ENCODE measurements at regions not wholly inside any gene's neighbourhood (a gene's known extent, or its start where the extent isn't known, plus 50 kb on each side); places are given as distances from the start of the nearest gene placed in this dataset.

DNA sequence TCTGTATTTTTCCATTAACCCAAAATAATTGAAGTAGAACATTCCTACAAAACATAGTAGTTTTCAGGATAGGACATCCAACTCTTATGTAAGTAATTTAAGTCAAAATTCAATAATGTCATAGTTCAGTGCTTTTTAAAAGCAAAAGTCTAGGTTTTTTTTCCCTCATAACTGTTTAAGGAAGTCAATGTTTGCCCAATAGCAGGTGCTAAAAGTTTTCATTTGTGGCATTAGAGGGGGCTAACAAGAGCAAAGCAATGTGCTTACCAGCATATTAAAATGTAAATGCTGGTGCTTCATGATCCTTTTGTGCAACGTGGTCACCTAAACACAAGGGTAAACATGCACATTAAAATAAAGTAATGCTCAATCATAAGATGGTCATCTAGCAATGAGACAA is 155.2 kb upstream of the PPP1R2C start:
- no peak for TF ChIP-seq ZNF565 (CRISPR knock-in tag; conservative IDR thresholded peaks at IDR 0.05; ENCODE audit: low read depth)
- TF ChIP-seq ZC3H10 (CRISPR knock-in tag; IDR thresholded peaks at IDR 0.05): no peak
- no peak for TF ChIP-seq PATZ1 (CRISPR knock-in tag; IDR thresholded peaks at IDR 0.05; ENCODE audit: borderline replicate concordance)
- no peak for TF ChIP-seq RARB (CRISPR knock-in tag; IDR thresholded peaks at IDR 0.05)
- TF ChIP-seq ARNTL (CRISPR knock-in tag; IDR thresholded peaks at IDR 0.05; ENCODE audit: borderline replicate concordance, low read depth): no peak
- TF ChIP-seq, protein P1, sequence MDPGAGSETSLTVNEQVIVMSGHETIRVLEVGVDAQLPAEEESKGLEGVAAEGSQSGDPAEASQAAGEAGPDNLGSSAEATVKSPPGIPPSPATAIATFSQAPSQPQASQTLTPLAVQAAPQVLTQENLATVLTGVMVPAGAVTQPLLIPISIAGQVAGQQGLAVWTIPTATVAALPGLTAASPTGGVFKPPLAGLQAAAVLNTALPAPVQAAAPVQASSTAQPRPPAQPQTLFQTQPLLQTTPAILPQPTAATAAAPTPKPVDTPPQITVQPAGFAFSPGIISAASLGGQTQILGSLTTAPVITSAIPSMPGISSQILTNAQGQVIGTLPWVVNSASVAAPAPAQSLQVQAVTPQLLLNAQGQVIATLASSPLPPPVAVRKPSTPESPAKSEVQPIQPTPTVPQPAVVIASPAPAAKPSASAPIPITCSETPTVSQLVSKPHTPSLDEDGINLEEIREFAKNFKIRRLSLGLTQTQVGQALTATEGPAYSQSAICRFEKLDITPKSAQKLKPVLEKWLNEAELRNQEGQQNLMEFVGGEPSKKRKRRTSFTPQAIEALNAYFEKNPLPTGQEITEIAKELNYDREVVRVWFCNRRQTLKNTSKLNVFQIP (CRISPR knock-in tag; IDR thresholded peaks at IDR 0.05; ENCODE audit: borderline replicate concordance, low read depth): no peak
